Activated CD4-positive, alpha-beta memory T cell treated with anti-CD3 and anti-CD28 coated beads for 36 hours (primary cell): ENCODE measurements at regions not wholly inside any gene's neighbourhood (a gene's known extent, or its start where the extent isn't known, plus 50 kb on each side); places are given as distances from the start of the nearest gene placed in this dataset.

Experiments
- CTCF ChIA-PET: fragments of 350-600 bp; sonication (Branson Sonifier 250); formaldehyde crosslinking; loops from one replicate; lab custom pipeline; 2021; ENCODE audit warnings: antibody characterized with exemption, inconsistent platforms; lab: Charles Lee
- POLR2A ChIA-PET: fragments of 350-600 bp; sonication (Branson Sonifier 250); formaldehyde crosslinking; loops from one replicate; lab custom pipeline; 2021; ENCODE audit warnings: antibody characterized with exemption; lab: Charles Lee
- DNase-seq: peaks from one replicate; pipeline ENCODE4 v3.0.0-alpha.2; 2020
- H3K27ac Mint-ChIP-seq: one replicate; pipeline ENCODE4 v1.8.0; 2021; ENCODE audit warnings: mixed read lengths
- H3K27me3 Mint-ChIP-seq: one replicate; pipeline ENCODE4 v1.8.0; 2021; ENCODE audit warnings: mixed read lengths
- H3K36me3 Mint-ChIP-seq: one replicate; pipeline ENCODE4 v1.8.0; 2021; ENCODE audit warnings: mixed read lengths
- H3K4me1 Mint-ChIP-seq: one replicate; pipeline ENCODE4 v1.8.0; 2021; ENCODE audit warnings: low read depth, mixed read lengths
- H3K4me3 Mint-ChIP-seq: one replicate; pipeline ENCODE4 v1.8.0; 2021; ENCODE audit warnings: mild to moderate bottlenecking, mixed read lengths
- H3K9me3 Mint-ChIP-seq: one replicate; pipeline ENCODE4 v1.8.0; 2021; ENCODE audit warnings: mixed read lengths
- intact Hi-C: fragments of 100-400 bp; cut with micrococcal nuclease; formaldehyde crosslinking; loops from one replicate; pipeline ENCODE4 v1.15.1; 2023

DNA sequence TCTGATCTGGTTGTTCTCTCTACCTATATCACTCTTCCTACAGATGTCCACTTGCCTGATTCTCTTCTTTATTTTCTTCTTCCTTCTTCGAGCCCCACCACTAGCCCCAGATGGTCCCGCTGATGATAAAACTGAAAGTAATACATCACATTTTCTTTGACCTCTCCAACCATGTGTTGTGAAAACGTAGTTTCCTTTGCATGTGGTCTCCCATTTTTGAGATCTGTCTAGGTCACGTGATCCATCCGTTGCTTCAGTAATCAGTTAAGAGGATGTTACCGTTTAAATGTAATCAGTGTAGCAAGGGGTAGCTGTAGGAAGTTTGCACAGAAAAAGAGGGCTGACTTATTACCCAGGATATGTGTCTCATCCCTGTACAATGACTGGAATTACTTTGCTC lies 426.3 kb upstream of the TLE4 start:
- Mint-ChIP-seq H3K36me3 (no peaks in the 10 kb centered on the region), H3K4me3 (no peak overlapping the region), H3K27me3 (no peaks in the 10 kb centered on the region), H3K9me3 (no peaks in the 10 kb centered on the region), H3K4me1 (no peaks in the 10 kb centered on the region), H3K27ac (no peak overlapping the region)
- ChIA-PET CTCF (no interaction called here), POLR2A (no interaction called here)
- intact Hi-C loops: no loop called here
- no peak for DNase-seq

DNA sequence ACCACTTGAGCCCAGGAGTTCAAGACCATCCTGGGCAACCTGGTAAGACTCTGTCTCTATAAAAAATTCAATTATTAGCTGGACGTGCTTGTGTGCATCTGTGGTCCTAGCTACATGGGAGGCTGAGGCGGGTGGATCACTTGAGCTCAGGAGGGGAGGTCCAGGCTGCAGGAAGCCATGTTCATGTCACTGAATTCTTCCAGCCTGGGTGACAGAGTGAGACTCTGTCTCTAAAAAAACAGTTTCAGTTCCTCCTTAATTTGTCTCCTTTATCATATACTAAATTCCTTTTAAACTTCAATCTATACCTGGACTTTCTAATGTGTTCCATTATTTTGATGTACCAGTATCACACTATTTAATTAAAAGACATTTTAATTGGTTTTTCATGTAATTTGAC lies 422.2 kb upstream of the TLE4 start:
- POLR2A ChIA-PET: no interaction called here
- no peak overlapping the region for H3K4me3 Mint-ChIP-seq
- no peaks in the 10 kb centered on the region for H3K27me3 Mint-ChIP-seq
- H3K27ac Mint-ChIP-seq: no peak overlapping the region
- no peaks in the 10 kb centered on the region for H3K4me1 Mint-ChIP-seq
- intact Hi-C loops: no loop called here
- H3K9me3 Mint-ChIP-seq: no peaks in the 10 kb centered on the region
- CTCF ChIA-PET: no interaction called here
- no peak for DNase-seq
- no peaks in the 10 kb centered on the region for H3K36me3 Mint-ChIP-seq

DNA sequence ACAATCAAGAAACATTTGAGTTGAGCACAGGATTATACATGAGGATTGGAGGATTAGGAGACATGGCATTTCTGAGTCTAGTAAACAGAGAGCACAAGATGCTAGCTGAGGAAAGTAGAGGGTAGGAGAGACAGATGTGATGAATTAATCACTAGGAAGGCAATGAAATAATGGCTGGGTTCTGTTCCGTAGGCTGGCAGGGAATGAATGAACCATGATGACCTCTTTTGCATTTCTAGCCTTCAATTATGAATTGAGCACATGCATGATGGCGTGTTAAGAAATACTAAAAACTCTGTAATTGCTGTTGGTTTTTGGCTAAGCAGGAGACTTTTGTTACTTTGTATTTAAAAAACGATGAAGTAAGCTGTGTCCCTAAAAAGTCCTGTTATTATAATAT lies 420.0 kb upstream of the TLE4 start:
- no peak for DNase-seq
- CTCF ChIA-PET: interaction anchor here (0.6 kb wide), 1 partner anchor 38 kb away, joined by 3 read pairs; no protein-coding TSS in a partner anchor
- no peak overlapping the region for H3K27ac Mint-ChIP-seq
- H3K4me1 Mint-ChIP-seq: no peaks in the 10 kb centered on the region
- H3K36me3 Mint-ChIP-seq: no peaks in the 10 kb centered on the region
- POLR2A ChIA-PET: no interaction called here
- H3K4me3 Mint-ChIP-seq: no peak overlapping the region
- intact Hi-C loops: no loop called here
- no peaks in the 10 kb centered on the region for H3K9me3 Mint-ChIP-seq
- no peaks in the 10 kb centered on the region for H3K27me3 Mint-ChIP-seq

DNA sequence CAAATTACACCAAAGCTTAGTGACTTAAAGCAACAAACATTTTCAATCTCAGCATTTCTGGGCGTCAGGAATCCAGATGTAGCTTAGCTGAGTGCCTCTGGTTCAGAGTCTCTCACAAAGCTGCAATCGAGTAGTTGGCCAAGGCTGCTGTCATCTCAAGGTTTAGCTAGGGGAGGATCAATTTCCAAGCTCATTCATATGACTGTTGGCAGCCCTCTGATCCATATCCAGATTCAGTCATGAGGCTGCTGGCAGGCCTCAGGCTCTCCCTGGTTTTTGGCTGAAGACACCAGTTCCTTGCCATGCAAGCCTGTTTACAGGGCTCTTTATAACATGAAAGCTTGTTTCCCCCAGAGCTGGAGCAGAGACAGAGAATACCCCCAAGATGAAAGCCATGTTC lies 419.5 kb upstream of the TLE4 start:
- CTCF ChIA-PET: no interaction called here
- DNase-seq: no peak
- Mint-ChIP-seq H3K4me3 (no peak overlapping the region), H3K4me1 (no peaks in the 10 kb centered on the region), H3K36me3 (no peaks in the 10 kb centered on the region), H3K27me3 (no peaks in the 10 kb centered on the region), H3K27ac (no peak overlapping the region), H3K9me3 (no peaks in the 10 kb centered on the region)
- POLR2A ChIA-PET: no interaction called here
- intact Hi-C loops: no loop called here

DNA sequence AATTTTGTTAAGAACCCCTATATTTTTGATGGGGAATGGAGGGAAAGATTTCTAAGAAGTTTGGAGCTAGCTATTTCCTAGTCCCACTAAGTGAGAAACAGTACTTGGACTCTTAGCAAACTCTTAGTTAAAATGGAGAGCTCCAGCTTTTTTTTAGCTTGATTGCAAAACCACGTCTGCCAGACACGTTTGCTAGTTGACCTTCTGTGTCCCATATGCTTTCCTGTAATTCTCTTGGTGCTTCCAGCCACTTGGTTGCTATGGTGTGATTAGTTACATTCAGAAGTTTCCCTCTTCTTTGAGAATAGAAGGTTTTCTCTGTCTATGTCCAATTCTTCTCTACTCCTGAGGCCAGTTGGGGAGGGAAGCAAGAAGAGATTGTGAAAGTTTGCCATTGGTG lies 417.0 kb upstream of the TLE4 start:
- Mint-ChIP-seq H3K4me3 (no peak overlapping the region), H3K4me1 (no peaks in the 10 kb centered on the region), H3K36me3 (no peaks in the 10 kb centered on the region), H3K27ac (no peak overlapping the region), H3K27me3 (no peaks in the 10 kb centered on the region), H3K9me3 (no peaks in the 10 kb centered on the region)
- ChIA-PET POLR2A (no interaction called here), CTCF (no interaction called here)
- DNase-seq: no peak
- intact Hi-C loops: no loop called here

DNA sequence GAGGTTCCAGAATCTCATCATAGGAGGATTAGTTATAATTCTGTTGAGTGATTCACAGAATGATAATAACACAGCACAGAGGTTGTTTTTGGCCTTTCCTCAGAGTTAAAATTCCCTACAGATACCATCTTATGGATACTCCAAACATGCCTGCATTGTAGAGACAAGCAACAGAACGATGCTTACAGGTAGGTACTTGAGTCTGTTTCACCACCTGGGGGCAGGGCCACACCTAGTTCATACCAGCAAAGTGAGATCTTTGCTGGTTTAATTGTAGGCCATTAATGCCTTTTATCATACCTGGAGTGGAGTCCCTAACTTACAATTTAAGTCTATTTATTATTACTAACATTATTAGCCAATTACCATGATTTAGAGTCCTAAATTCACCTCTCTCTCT lies 416.5 kb upstream of the TLE4 start:
- no peaks in the 10 kb centered on the region for H3K36me3 Mint-ChIP-seq
- no peak overlapping the region for H3K4me3 Mint-ChIP-seq
- POLR2A ChIA-PET: no interaction called here
- DNase-seq: no peak
- intact Hi-C loops: no loop called here
- no peaks in the 10 kb centered on the region for H3K9me3 Mint-ChIP-seq
- CTCF ChIA-PET: no interaction called here
- H3K27ac Mint-ChIP-seq: no peak overlapping the region
- no peaks in the 10 kb centered on the region for H3K4me1 Mint-ChIP-seq
- H3K27me3 Mint-ChIP-seq: no peaks in the 10 kb centered on the region

DNA sequence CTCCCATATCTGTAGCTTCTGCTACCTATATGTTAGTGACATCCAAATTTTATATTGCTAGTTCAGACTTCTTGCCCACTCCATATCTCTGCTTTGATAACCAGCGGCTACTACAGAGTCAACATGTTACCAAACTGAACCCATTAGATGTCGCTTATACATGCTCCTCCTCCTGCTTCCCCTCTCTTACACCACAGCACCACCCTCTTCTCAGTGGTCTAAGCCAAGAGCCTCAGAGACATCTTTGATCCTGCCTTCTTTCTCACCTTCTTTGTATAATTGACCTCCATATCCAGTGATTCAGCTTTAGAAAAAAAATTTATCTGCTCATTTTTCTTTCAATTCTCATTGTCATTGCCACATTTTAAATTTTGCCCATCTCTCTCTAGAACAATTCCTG lies 408.2 kb upstream of the TLE4 start:
- Mint-ChIP-seq H3K9me3 (no peaks in the 10 kb centered on the region), H3K27me3 (peaks cover 3% of the 10 kb centered on the region), H3K36me3 (no peaks in the 10 kb centered on the region), H3K4me1 (no peaks in the 10 kb centered on the region), H3K27ac (no peak overlapping the region), H3K4me3 (no peak overlapping the region)
- CTCF ChIA-PET: no interaction called here
- POLR2A ChIA-PET: no interaction called here
- intact Hi-C loops: no loop called here
- no peak for DNase-seq

DNA sequence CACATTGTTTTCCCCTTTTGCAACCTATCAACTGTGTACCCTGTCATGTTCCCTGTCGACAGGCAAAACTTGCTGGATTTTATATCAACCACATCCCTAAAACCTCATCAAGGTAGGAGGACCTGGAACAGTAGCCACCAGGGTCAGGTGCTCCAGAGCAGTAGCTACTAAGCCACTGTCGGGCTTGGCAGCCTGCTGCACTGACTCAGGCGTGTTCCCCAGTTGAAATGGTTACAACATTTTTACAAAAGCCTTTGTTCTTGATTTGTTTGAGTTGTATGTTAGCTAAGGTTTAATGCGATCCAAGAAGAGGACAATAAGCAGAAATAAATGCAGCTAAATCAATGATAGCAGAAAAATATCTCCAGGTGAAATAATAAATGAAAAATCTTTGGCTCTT lies 407.4 kb upstream of the TLE4 start:
- ChIA-PET POLR2A (no interaction called here), CTCF (no interaction called here)
- Mint-ChIP-seq H3K4me1 (no peaks in the 10 kb centered on the region), H3K27me3 (peaks cover 3% of the 10 kb centered on the region), H3K4me3 (no peak overlapping the region), H3K36me3 (no peaks in the 10 kb centered on the region), H3K9me3 (no peaks in the 10 kb centered on the region), H3K27ac (no peak overlapping the region)
- intact Hi-C loops: no loop called here
- DNase-seq: no peak

DNA sequence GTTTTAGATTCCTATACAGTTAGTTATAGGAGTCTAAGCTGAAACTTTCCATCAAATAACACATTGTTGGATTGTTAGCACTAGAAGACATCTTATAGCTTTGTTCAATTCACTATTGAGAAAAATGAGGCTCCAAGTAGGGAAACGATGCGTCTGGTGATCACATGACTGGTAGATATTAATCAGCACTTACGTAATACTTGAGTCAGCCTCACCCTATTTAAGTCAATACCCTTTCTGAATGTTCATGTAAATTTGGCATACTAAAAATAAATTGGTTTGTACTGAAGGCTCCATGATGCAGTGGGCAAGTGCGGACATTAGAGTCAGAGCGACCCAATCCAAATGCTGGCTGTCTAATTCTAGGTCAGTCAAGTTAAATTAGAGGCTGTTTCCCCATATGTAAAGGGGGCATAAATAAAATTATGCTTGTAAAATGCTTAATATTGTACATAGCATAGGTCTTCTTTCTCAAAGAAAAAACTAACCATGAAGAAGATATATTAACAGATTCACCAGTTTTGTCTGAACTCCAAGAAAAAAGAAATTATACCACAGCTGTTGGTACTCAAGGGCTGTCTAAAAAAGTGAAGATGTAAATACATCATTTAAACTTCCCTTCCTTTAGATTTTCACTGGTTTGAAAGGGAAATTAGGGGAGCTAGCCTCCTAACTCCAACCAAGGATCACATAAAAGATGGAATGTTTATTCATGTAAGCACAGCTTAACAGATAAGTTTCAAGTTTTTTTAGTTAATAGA lies 406.6 kb upstream of the TLE4 start:
- Mint-ChIP-seq H3K27me3 (peaks cover 3% of the 10 kb centered on the region), H3K27ac (no peak overlapping the region), H3K9me3 (no peaks in the 10 kb centered on the region), H3K4me3 (no peak overlapping the region), H3K4me1 (no peaks in the 10 kb centered on the region), H3K36me3 (no peaks in the 10 kb centered on the region)
- intact Hi-C loops: no loop called here
- CTCF ChIA-PET: no interaction called here
- DNase-seq: no peak
- POLR2A ChIA-PET: no interaction called here

DNA sequence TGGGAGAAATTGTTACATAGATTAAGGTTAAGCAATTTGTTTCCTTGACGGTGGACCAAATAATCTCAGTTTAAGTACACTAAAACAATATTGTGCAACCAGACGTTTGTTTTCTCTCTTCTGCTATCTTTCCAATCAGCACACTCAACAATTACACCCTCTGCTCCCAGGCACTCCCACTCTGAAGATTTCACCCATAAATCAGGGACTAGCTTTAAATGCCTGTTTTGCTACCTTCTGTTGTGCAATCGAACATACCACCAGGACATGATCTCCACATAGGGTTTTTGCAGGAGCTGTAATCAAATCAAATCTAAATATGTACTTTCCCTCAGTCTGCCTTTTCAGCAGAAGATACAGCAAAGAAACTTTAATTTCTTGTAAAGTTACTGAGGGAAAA lies 405.8 kb upstream of the TLE4 start:
- no peak for DNase-seq
- H3K4me3 Mint-ChIP-seq: no peak overlapping the region
- POLR2A ChIA-PET: no interaction called here
- no peak overlapping the region for H3K27ac Mint-ChIP-seq
- H3K27me3 Mint-ChIP-seq: peaks cover 3% of the 10 kb centered on the region
- H3K9me3 Mint-ChIP-seq: no peaks in the 10 kb centered on the region
- CTCF ChIA-PET: no interaction called here
- intact Hi-C loops: no loop called here
- H3K4me1 Mint-ChIP-seq: no peaks in the 10 kb centered on the region
- no peaks in the 10 kb centered on the region for H3K36me3 Mint-ChIP-seq

DNA sequence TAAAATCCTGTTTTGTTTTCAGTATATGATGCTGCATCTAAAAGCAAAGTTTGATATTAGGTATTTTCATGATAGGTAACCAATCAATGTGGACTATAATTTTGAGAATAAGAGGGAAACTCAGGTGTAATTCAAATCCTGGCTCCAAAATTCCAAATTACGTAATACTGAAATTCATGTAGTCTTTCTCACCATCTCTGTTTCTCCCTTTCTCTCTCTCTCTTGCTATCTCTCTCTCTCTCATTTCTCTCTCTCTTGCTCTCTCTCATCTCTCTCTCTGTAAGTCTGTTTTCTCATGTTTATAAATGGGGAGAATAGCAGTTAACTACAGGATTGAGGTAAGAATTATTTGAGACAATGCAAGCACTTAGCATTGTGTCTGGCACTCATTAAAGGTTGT lies 401.1 kb upstream of the TLE4 start:
- Mint-ChIP-seq H3K27ac (no peak overlapping the region), H3K4me1 (no peaks in the 10 kb centered on the region), H3K9me3 (no peaks in the 10 kb centered on the region), H3K36me3 (no peaks in the 10 kb centered on the region), H3K27me3 (peaks cover 3% of the 10 kb centered on the region), H3K4me3 (no peak overlapping the region)
- CTCF ChIA-PET: no interaction called here
- POLR2A ChIA-PET: no interaction called here
- intact Hi-C loops: no loop called here
- no peak for DNase-seq

DNA sequence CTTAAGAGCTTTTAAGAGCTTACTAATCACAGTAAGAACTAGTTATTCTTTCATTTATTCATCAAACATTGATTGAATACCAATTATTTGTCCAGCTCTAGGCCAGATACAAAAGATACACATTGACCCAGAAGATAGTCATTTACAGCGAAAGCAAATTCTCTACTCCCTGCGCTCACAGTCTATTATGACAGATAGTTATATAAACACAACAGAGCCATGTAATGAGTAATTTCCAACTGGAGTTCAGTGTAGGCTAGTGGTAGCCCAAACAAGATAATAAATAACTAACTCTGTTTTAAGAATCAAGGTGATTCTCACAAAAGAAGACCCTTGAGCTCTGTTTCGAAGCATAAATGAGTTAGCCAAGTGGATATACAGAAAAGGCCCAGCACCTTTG lies 397.8 kb upstream of the TLE4 start:
- H3K4me1 Mint-ChIP-seq: no peaks in the 10 kb centered on the region
- H3K4me3 Mint-ChIP-seq: no peak overlapping the region
- ChIA-PET CTCF (no interaction called here), POLR2A (no interaction called here)
- no peak overlapping the region for H3K27ac Mint-ChIP-seq
- H3K27me3 Mint-ChIP-seq: no peaks in the 10 kb centered on the region
- DNase-seq: no peak
- intact Hi-C loops: no loop called here
- no peaks in the 10 kb centered on the region for H3K36me3 Mint-ChIP-seq
- no peaks in the 10 kb centered on the region for H3K9me3 Mint-ChIP-seq

DNA sequence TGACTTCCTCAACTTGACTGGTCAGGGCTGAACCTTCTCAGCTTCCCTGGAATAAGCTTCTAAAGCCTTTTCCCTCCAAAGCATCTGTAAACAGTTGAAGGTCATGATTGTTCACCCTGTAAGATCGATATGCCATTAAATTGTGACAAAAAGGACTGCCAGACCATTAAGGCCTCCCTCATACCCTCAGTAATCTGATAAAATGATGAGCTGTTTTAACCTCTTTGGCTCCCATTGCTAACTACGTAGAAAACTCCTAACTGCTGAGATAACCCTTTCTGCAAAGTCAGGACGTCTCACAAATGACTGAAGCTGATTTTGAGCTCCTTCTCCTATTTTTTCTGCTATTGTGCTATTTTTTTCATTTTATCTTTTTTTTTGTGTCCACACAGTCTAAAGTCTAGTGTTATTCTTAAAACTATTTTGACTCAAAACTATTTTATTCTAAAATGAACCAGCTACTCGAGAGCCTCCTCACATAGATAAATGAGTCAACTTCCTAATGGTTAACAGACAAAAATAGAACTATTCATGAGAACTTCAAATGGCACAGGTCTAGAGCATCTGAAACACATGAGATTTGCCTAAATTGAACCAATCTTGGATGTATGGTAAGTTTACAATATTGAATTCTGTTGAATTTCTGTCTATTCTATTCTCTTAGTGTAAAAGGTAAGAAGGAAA lies 395.6 kb upstream of the TLE4 start:
- Mint-ChIP-seq H3K4me1 (no peaks in the 10 kb centered on the region), H3K36me3 (no peaks in the 10 kb centered on the region), H3K27me3 (no peaks in the 10 kb centered on the region), H3K4me3 (no peak overlapping the region), H3K27ac (no peak overlapping the region), H3K9me3 (no peaks in the 10 kb centered on the region)
- CTCF ChIA-PET: no interaction called here
- POLR2A ChIA-PET: no interaction called here
- intact Hi-C loops: no loop called here
- DNase-seq: no peak
